HepG2 (cell line): ENCODE measurements at regions not wholly inside any gene's neighbourhood (a gene's known extent, or its start where the extent isn't known, plus 50 kb on each side); places are given as distances from the start of the nearest gene placed in this dataset.

Experiments
- ATAC-seq: fragments of 200-7000 bp; cut with Tn5 transposase; 3 replicates; pipeline ENCODE4 v1.9.1; 2020; ENCODE audit warnings: mild to moderate bottlenecking, moderate library complexity
- BruUV-seq: library from RNA; stranded (reverse); fragments of 400-500 nt; replicated peaks from 2 replicates; lab custom pipeline; 2021; lab: Mats Ljungman, UMichigan
- CTCF ChIA-PET: fragments of 300-600 bp; formaldehyde crosslinking; extraction: SDS; loops from one replicate; lab custom pipeline; 2021; ENCODE audit warnings: low total read pairs, inconsistent platforms, low intra/inter-chr PET ratio; lab: Yijun Ruan, JAX
- POLR2A ChIA-PET: fragments of 350-600 bp; sonication (Branson Sonifier 250); formaldehyde crosslinking; loops from one replicate; lab custom pipeline; 2020; ENCODE audit warnings: antibody characterized with exemption, inconsistent platforms; lab: Yijun Ruan, JAX
- DNase-seq: peaks from one replicate; pipeline ENCODE4 v3.0.0-alpha.2; 2015; ENCODE audit warnings: low spot score
- FAIRE-seq: peaks from 3 replicates; lab custom pipeline; 2011; peaks lifted over from hg19 to GRCh38; lab: Jason Lieb, UNC
- H2AFZ ChIP-seq: one replicate; pipeline ENCODE4 v1.6.1; 2011; ENCODE audit warnings: low read length, inconsistent platforms
- H3K27ac ChIP-seq: fragments of 300-600 bp; 3 replicates; pipeline ENCODE4 v1.8.0; 2011; ENCODE audit warnings: mixed run types, mild to moderate bottlenecking, mixed read lengths, low read length, inconsistent platforms; ENCODE audit not compliant: insufficient read depth; ENCODE audit errors: extremely low read length
- H3K27me3 ChIP-seq, 2 experiments: fragments of 200-600 bp in 1 of 2; 2 replicates in 1 of 2; 3 replicates in 1 of 2; pipeline versions ENCODE4 v1.6.0 to v1.8.0; 2011; ENCODE audit warnings: low read length in 2 of 2, mild to moderate bottlenecking in 2 of 2, moderate library complexity in 2 of 2, inconsistent platforms in 1 of 2; ENCODE audit not compliant: insufficient read depth in 2 of 2, control insufficient read depth in 1 of 2
- H3K36me3 ChIP-seq, 2 experiments: fragments of 200-600 bp in 1 of 2; replicated peaks in 1 of 2; 2 replicates in 1 of 2; 3 replicates in 1 of 2; pipeline versions ENCODE4 v1.5.1 to v1.8.0; 2011; ENCODE audit warnings: low read length in 2 of 2, inconsistent platforms in 1 of 2; ENCODE audit not compliant: insufficient read depth in 2 of 2, control insufficient read depth in 1 of 2
- H3K4me1 ChIP-seq: 2 replicates; pipeline ENCODE4 v1.5.1; 2012; ENCODE audit warnings: low read length, inconsistent platforms; ENCODE audit not compliant: insufficient read depth
- H3K4me2 ChIP-seq: 2 replicates; pipeline ENCODE4 v1.6.0; 2011; ENCODE audit warnings: low read depth, low read length, inconsistent platforms
- H3K4me3 ChIP-seq, 3 experiments: fragments of 200-600 bp in 1 of 3; sonication (generic), shearing (Covaris generic) in 1 of 3; replicated peaks in 1 of 3; 2 replicates each; pipeline ENCODE4 v1.5.1; 2011 to 2016; ENCODE audit warnings: low read length in 3 of 3, inconsistent platforms in 2 of 3, low read depth in 2 of 3, mild to moderate bottlenecking in 2 of 3, control low read depth in 1 of 3, mixed read lengths in 1 of 3; ENCODE audit not compliant: insufficient read depth in 1 of 3
- H3K79me2 ChIP-seq: one replicate; pipeline ENCODE4 v1.6.1; 2011; ENCODE audit warnings: low read length, inconsistent platforms; ENCODE audit not compliant: insufficient read depth
- H3K9ac ChIP-seq: 2 replicates; pipeline ENCODE4 v1.6.0; 2011; ENCODE audit warnings: mild to moderate bottlenecking, low read depth, low read length, inconsistent platforms; ENCODE audit not compliant: insufficient read depth
- H3K9me3 ChIP-seq: 2 replicates; pipeline ENCODE4 v1.5.1; 2012; ENCODE audit warnings: mild to moderate bottlenecking, low read length
- H4K20me1 ChIP-seq: 2 replicates; pipeline ENCODE4 v1.6.0; 2011; ENCODE audit warnings: inconsistent platforms, mild to moderate bottlenecking, low read length, moderate library complexity; ENCODE audit not compliant: insufficient read depth
- ATF2 ChIP-seq: sonication (generic); formaldehyde crosslinking; IDR thresholded peaks from 2 replicates; pipeline ENCODE4 v1.4.0; 2020; ENCODE audit warnings: missing genetic modification reagents
- CENPT ChIP-seq: sonication (generic); formaldehyde crosslinking; IDR thresholded peaks from 2 replicates; pipeline ENCODE4 v1.8.0; 2022; ENCODE audit warnings: low read depth, mild to moderate bottlenecking, moderate library complexity, missing genetic modification reagents
- ELF4 ChIP-seq: sonication (generic); formaldehyde crosslinking; IDR thresholded peaks from 2 replicates; pipeline ENCODE4 v1.5.0; 2020; ENCODE audit warnings: missing genetic modification reagents, mild to moderate bottlenecking, moderate library complexity, borderline replicate concordance
- EZH2 ChIP-seq: conservative IDR thresholded peaks from 2 replicates; pipeline ENCODE4 v1.6.1; 2012; ENCODE audit warnings: mild to moderate bottlenecking, low read depth, low read length, moderate library complexity
- GPN1 ChIP-seq: sonication (generic); formaldehyde crosslinking; IDR thresholded peaks from 2 replicates; pipeline ENCODE4 v1.5.1; 2020; ENCODE audit warnings: missing genetic modification reagents, borderline replicate concordance
- HDAC6 ChIP-seq: fragments of 200-600 bp; sonication (generic); IDR thresholded peaks from 2 replicates; pipeline ENCODE4 v1.7.0; 2017; ENCODE audit warnings: mild to moderate bottlenecking, antibody characterized with exemption, low read length, low read depth
- HHEX ChIP-seq: IDR thresholded peaks from 2 replicates; pipeline ENCODE4 v1.6.1; 2016; ENCODE audit warnings: control low read depth
- JARID2 ChIP-seq: sonication (generic); formaldehyde crosslinking; IDR thresholded peaks from 2 replicates; pipeline ENCODE4 v1.8.1; 2023; ENCODE audit warnings: missing genetic modification reagents, inconsistent platforms; ENCODE audit not compliant: insufficient replicate concordance
- LCORL ChIP-seq, 2 experiments: fragments of 450-650 bp in 1 of 2; sonication (generic) in 1 of 2; formaldehyde crosslinking in 1 of 2; IDR thresholded peaks; 2 replicates each; pipeline versions ENCODE4 v1.5.0 to v1.6.1; 2017 to 2020; ENCODE audit warnings: antibody characterized with exemption in 1 of 2, missing genetic modification reagents in 1 of 2
- RFX1 ChIP-seq: fragments of 450-650 bp; IDR thresholded peaks from 2 replicates; pipeline ENCODE4 v1.6.1; 2017
- TBP ChIP-seq: sonication (generic); formaldehyde crosslinking; IDR thresholded peaks from 2 replicates; pipeline ENCODE4 v1.5.0; 2020; ENCODE audit warnings: missing genetic modification reagents
- ZNF251 ChIP-seq: sonication (generic); formaldehyde crosslinking; IDR thresholded peaks from 2 replicates; pipeline ENCODE4 v1.9.0; 2021; ENCODE audit warnings: mild to moderate bottlenecking, missing genetic modification reagents
- ZNF543 ChIP-seq: sonication (generic); formaldehyde crosslinking; IDR thresholded peaks from 2 replicates; pipeline ENCODE4 v1.4.0; 2020; ENCODE audit warnings: mild to moderate bottlenecking, missing genetic modification reagents
- ZNF547 ChIP-seq: sonication (generic); formaldehyde crosslinking; IDR thresholded peaks from 2 replicates; pipeline ENCODE4 v1.5.1; 2020; ENCODE audit warnings: mild to moderate bottlenecking, missing genetic modification reagents
- ZNF607 ChIP-seq: sonication (generic); formaldehyde crosslinking; IDR thresholded peaks from 2 replicates; pipeline ENCODE4 v1.5.1; 2020; ENCODE audit warnings: missing genetic modification reagents, mild to moderate bottlenecking, borderline replicate concordance
- ZNF713 ChIP-seq: sonication (generic); formaldehyde crosslinking; IDR thresholded peaks from 2 replicates; pipeline ENCODE4 v1.4.0; 2020; ENCODE audit warnings: mild to moderate bottlenecking, missing genetic modification reagents
- ZNF724P ChIP-seq: sonication (generic); formaldehyde crosslinking; IDR thresholded peaks from 2 replicates; pipeline ENCODE4 v1.8.0; 2022; ENCODE audit warnings: missing genetic modification reagents, borderline replicate concordance
- ZNF816 ChIP-seq: sonication (generic); formaldehyde crosslinking; IDR thresholded peaks from 2 replicates; pipeline ENCODE4 v1.8.0; 2022; ENCODE audit warnings: missing genetic modification reagents, mild to moderate bottlenecking, borderline replicate concordance
- ZNF839 ChIP-seq: sonication (generic); formaldehyde crosslinking; IDR thresholded peaks from 2 replicates; pipeline ENCODE4 v1.4.0; 2020; ENCODE audit warnings: missing genetic modification reagents, mild to moderate bottlenecking, borderline replicate concordance
- ZZZ3 ChIP-seq: sonication (generic); formaldehyde crosslinking; IDR thresholded peaks from 2 replicates; pipeline ENCODE4 v1.4.0; 2020; ENCODE audit warnings: missing genetic modification reagents, mild to moderate bottlenecking, borderline replicate concordance
- WGBS: methylation state at CpG from one replicate; pipeline ENCODE4 v1.1.6; 2017; ENCODE audit warnings: low lambda C conversion rate; 5-methylcytosine and 5-hydroxymethylcytosine counted together
- in situ Hi-C: cut with HindIII; loops from 2 replicates; pipeline ENCODE4 v1.10.0; 2017; ENCODE audit warnings: low pct_unique_long_range_greater_than_20kb; ENCODE audit not compliant: extremely low pct_ligation_motif_present
- intact Hi-C: fragments of 100-400 bp; cut with micrococcal nuclease; formaldehyde crosslinking; loops from one replicate; pipeline ENCODE4 v1.10.0; 2022; ENCODE audit not compliant: unreplicated experiment

GRCh38 chr11:87976009-87976408, 199.2 kb downstream of the RAB38 start (continued):
- no peak for TF ChIP-seq HDAC6
- TF ChIP-seq HHEX (CRISPR knock-in tag), result no peak
- no peak for TF ChIP-seq EZH2

- H3K36me3 ChIP-seq, result no peaks in the 10 kb centered on the region
- H3K9me3 ChIP-seq, result no peaks in the 10 kb centered on the region
- 35% methylated on average over 3 of the region's 3 CpGs for WGBS
- no peak overlapping the region for H3K4me2 ChIP-seq
- in situ Hi-C loops, result no loop called here
- CTCF ChIA-PET, result no interaction called here
- H2AFZ ChIP-seq, result no peak overlapping the region
- no peak for DNase-seq
- no peaks in the 10 kb centered on the region for H4K20me1 ChIP-seq
- no peaks in the 10 kb centered on the region for H3K79me2 ChIP-seq
- ATAC-seq, result no peak
- H3K27me3 ChIP-seq, result no peaks in the 10 kb centered on the region
- no peak overlapping the region for H3K27ac ChIP-seq
- H3K4me1 ChIP-seq, result no peaks in the 10 kb centered on the region
- no TSS peak for BruUV-seq
- no peak for FAIRE-seq
- no peak overlapping the region for H3K9ac ChIP-seq
- POLR2A ChIA-PET, result no interaction called here
- intact Hi-C loops, result no loop called here
- H3K4me3 ChIP-seq, result no peak overlapping the region
- TF ChIP-seq ZNF543 (CRISPR knock-in tag), result no peak
- no peak for TF ChIP-seq RFX1
- TF ChIP-seq JARID2 (CRISPR knock-in tag), result no peak
- TF ChIP-seq GPN1, result no peak
- TF ChIP-seq ZNF713 (CRISPR knock-in tag), result no peak
- no peak for TF ChIP-seq CENPT
- no peak for TF ChIP-seq ATF2
- no peak for TF ChIP-seq ZNF839 (CRISPR knock-in tag)
- TF ChIP-seq ZZZ3, result no peak
- no peak for TF ChIP-seq TBP
- no peak for TF ChIP-seq ZNF547
- no peak for TF ChIP-seq LCORL (IDR thresholded peaks at IDR 0.05)
- TF ChIP-seq LCORL (CRISPR knock-in tag; IDR thresholded peaks at IDR 0.05), result no peak
- no peak for TF ChIP-seq ZNF724P
- TF ChIP-seq ZNF607 (CRISPR knock-in tag), result no peak
- no peak for TF ChIP-seq ELF4
- TF ChIP-seq ZNF816 (CRISPR knock-in tag), result no peak
- no peak for TF ChIP-seq ZNF251
Measured at GRCh38 chr11:87974797-87975196, 200.4 kb downstream of the RAB38 start.
